Liver (tissue), 8 donors: ENCODE measurements at regions not wholly inside any gene's neighbourhood (a gene's known extent, or its start where the extent isn't known, plus 50 kb on each side); places are given as distances from the start of the nearest gene placed in this dataset.

Experiments used
- DNase-seq: peaks from one replicate; pipeline ENCODE4 v3.0.0-alpha.2; 2017; ENCODE audit warnings: low spot score
- H3K27ac ChIP-seq, 2 donors: one replicate each; pipeline ENCODE4 v1.7.0; 2013; ENCODE audit warnings: inconsistent platforms in 2 of 2, low read length in 2 of 2, control low read depth in 1 of 2, low read depth in 1 of 2, mild to moderate bottlenecking in 1 of 2
- H3K27me3 ChIP-seq, 4 donors: one replicate each; pipeline versions ENCODE4 v1.6.1 to v1.7.0; 2013; ENCODE audit warnings: low read length in 3 of 4, inconsistent platforms in 1 of 4, mild to moderate bottlenecking in 1 of 4, moderate library complexity in 1 of 4; ENCODE audit not compliant: control insufficient read depth in 4 of 4, insufficient read depth in 4 of 4
- H3K36me3 ChIP-seq, 4 donors: one replicate each; pipeline versions ENCODE4 v1.6.1 to v1.7.0; 2013; ENCODE audit warnings: low read length in 3 of 4, mild to moderate bottlenecking in 3 of 4, low read depth in 1 of 4, moderate library complexity in 1 of 4; ENCODE audit not compliant: control insufficient read depth in 4 of 4, insufficient read depth in 3 of 4
- H3K4me1 ChIP-seq, 4 donors: one replicate each; pipeline versions ENCODE4 v1.6.1 to v1.7.0; 2013; ENCODE audit warnings: low read length in 3 of 4, mild to moderate bottlenecking in 3 of 4, moderate library complexity in 1 of 4; ENCODE audit not compliant: control insufficient read depth in 4 of 4, insufficient read depth in 4 of 4
- H3K4me3 ChIP-seq, 3 donors: one replicate each; pipeline versions ENCODE4 v1.6.1 to v1.7.0; 2013; ENCODE audit warnings: low read length in 3 of 3, control low read depth in 1 of 3, low read depth in 1 of 3, mild to moderate bottlenecking in 1 of 3
- H3K9ac ChIP-seq, 2 donors: one replicate each; pipeline ENCODE4 v1.7.0; 2013; ENCODE audit warnings: low read length in 2 of 2, mild to moderate bottlenecking in 2 of 2, moderate library complexity in 2 of 2, control low read depth in 1 of 2, low read depth in 1 of 2
- H3K9me3 ChIP-seq, 4 donors: one replicate each; pipeline versions ENCODE4 v1.6.1 to v1.7.0; 2013; ENCODE audit warnings: low read length in 3 of 4; ENCODE audit not compliant: control insufficient read depth in 4 of 4
- EGR1 ChIP-seq, 2 donors: IDR thresholded peaks; 2 replicates each; pipeline ENCODE4 v1.6.1; 2016 to 2018; ENCODE audit warnings: antibody characterized with exemption in 2 of 2, low read depth in 2 of 2
- FOXA1 ChIP-seq: IDR thresholded peaks from 2 replicates; pipeline ENCODE4 v1.6.1; 2016; ENCODE audit warnings: antibody characterized with exemption
- FOXA2 ChIP-seq: IDR thresholded peaks from 2 replicates; pipeline ENCODE4 v1.6.1; 2016; ENCODE audit warnings: antibody characterized with exemption
- HNF4A ChIP-seq, 2 donors: conservative IDR thresholded peaks; 2 replicates each; pipeline ENCODE4 v1.6.1; 2016; ENCODE audit warnings: antibody characterized with exemption in 2 of 2, mild to moderate bottlenecking in 2 of 2
- HNF4G ChIP-seq: IDR thresholded peaks from 2 replicates; pipeline ENCODE4 v1.6.1; 2016; ENCODE audit warnings: antibody characterized with exemption
- JUND ChIP-seq, 2 donors: IDR thresholded peaks; 2 replicates each; pipeline ENCODE4 v1.6.1; 2016; ENCODE audit warnings: antibody characterized with exemption in 2 of 2
- NR2F2 ChIP-seq: IDR thresholded peaks from 2 replicates; pipeline ENCODE4 v1.6.1; 2016; ENCODE audit warnings: antibody characterized with exemption
- RXRA ChIP-seq, 2 donors: IDR thresholded peaks; 2 replicates each; pipeline ENCODE4 v1.6.1; 2017 to 2018; ENCODE audit warnings: antibody characterized with exemption in 2 of 2, mild to moderate bottlenecking in 1 of 2
- SP1 ChIP-seq: IDR thresholded peaks from 2 replicates; pipeline ENCODE4 v1.6.1; 2018; ENCODE audit warnings: antibody characterized with exemption, mild to moderate bottlenecking
- TAF1 ChIP-seq: conservative IDR thresholded peaks from 2 replicates; pipeline ENCODE4 v1.6.1; 2016; ENCODE audit warnings: antibody characterized with exemption, mild to moderate bottlenecking
- YY1 ChIP-seq: IDR thresholded peaks from 2 replicates; pipeline ENCODE4 v1.6.1; 2016; ENCODE audit warnings: antibody characterized with exemption, mild to moderate bottlenecking
- ZBTB33 ChIP-seq: IDR thresholded peaks from 2 replicates; pipeline ENCODE4 v1.6.1; 2016; ENCODE audit warnings: antibody characterized with exemption
- WGBS: extraction: QIAGEN DNeasy Blood & Tissue Kit; methylation state at CpG from one replicate; pipeline ENCODE4 v1.1.7; 2013; 5-methylcytosine and 5-hydroxymethylcytosine counted together
- TF ChIP-seq, protein P1 (sequence below): IDR thresholded peaks from 2 replicates; pipeline ENCODE4 v1.6.1; 2016; ENCODE audit warnings: antibody characterized with exemption
- TF ChIP-seq, protein P2 (sequence below): fragments of 150-350 bp; IDR thresholded peaks from 2 replicates; pipeline ENCODE4 v1.5.1; 2017; ENCODE audit warnings: improper control_type of control experiment, low read depth, low read length; ENCODE audit not compliant: missing input control
- TF ChIP-seq, protein P3 (sequence below): IDR thresholded peaks from 2 replicates; pipeline ENCODE4 v1.6.1; 2016; ENCODE audit warnings: antibody characterized with exemption
- donor health status: healthy.
- donor health status: healthy.
- donor health status: healthy.
- donor health status: healthy.
- donor health status: healthy.

- H3K27me3 ChIP-seq = no peaks in the 10 kb centered on the region
- TF ChIP-seq FOXA1 (no peak), YY1 (no peak), TAF1 (no peak), RXRA (IDR thresholded peaks at IDR 0.05) (no peak), ZBTB33 (no peak), NR2F2 (no peak), EGR1 (IDR thresholded peaks at IDR 0.05; ENCODE audit: low read depth in 2 of 2) (no peak), FOXA2 (no peak)
- TF ChIP-seq, protein P1, sequence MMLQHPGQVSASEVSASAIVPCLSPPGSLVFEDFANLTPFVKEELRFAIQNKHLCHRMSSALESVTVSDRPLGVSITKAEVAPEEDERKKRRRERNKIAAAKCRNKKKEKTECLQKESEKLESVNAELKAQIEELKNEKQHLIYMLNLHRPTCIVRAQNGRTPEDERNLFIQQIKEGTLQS = no peak
- TF ChIP-seq, protein P2, sequence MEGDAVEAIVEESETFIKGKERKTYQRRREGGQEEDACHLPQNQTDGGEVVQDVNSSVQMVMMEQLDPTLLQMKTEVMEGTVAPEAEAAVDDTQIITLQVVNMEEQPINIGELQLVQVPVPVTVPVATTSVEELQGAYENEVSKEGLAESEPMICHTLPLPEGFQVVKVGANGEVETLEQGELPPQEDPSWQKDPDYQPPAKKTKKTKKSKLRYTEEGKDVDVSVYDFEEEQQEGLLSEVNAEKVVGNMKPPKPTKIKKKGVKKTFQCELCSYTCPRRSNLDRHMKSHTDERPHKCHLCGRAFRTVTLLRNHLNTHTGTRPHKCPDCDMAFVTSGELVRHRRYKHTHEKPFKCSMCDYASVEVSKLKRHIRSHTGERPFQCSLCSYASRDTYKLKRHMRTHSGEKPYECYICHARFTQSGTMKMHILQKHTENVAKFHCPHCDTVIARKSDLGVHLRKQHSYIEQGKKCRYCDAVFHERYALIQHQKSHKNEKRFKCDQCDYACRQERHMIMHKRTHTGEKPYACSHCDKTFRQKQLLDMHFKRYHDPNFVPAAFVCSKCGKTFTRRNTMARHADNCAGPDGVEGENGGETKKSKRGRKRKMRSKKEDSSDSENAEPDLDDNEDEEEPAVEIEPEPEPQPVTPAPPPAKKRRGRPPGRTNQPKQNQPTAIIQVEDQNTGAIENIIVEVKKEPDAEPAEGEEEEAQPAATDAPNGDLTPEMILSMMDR = no peak
- H3K9me3 ChIP-seq = no peaks in the 10 kb centered on the region
- no peak overlapping the region for H3K4me3 ChIP-seq
- H3K27ac ChIP-seq = no peak overlapping the region
- 77% methylated on average over 2 of the region's 2 CpGs for WGBS
- no peaks in the 10 kb centered on the region for H3K36me3 ChIP-seq
- no peak for DNase-seq
- no peaks in the 10 kb centered on the region for H3K4me1 ChIP-seq
- H3K9ac ChIP-seq = no peak overlapping the region
Measured at GRCh38 chr7:42460148-42460547, 223.1 kb upstream of the GLI3 start.

GRCh38 chr7:42457663-42458062, 220.7 kb upstream of the GLI3 start:
- TF ChIP-seq, protein P2 = no peak
- TF ChIP-seq NR2F2 (no peak), RXRA (IDR thresholded peaks at IDR 0.05) (no peak), TAF1 (no peak), HNF4G (no peak), JUND (IDR thresholded peaks at IDR 0.05) (no peak), HNF4A (conservative IDR thresholded peaks at IDR 0.05) (no peak), SP1 (no peak)
- TF ChIP-seq, protein P3, sequence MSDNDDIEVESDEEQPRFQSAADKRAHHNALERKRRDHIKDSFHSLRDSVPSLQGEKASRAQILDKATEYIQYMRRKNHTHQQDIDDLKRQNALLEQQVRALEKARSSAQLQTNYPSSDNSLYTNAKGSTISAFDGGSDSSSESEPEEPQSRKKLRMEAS = no peak
- TF ChIP-seq, protein P1 = no peak
- WGBS = 78% methylated on average over 3 of the region's 3 CpGs
- Histone ChIP-seq H3K4me1 (no peaks in the 10 kb centered on the region), H3K9ac (no peak overlapping the region), H3K4me3 (no peak overlapping the region), H3K27ac (no peak overlapping the region), H3K27me3 (no peaks in the 10 kb centered on the region), H3K36me3 (no peaks in the 10 kb centered on the region), H3K9me3 (no peaks in the 10 kb centered on the region)
- DNase-seq = no peak
